ENCODE measurements at regions not wholly inside any gene's neighbourhood (a gene's known extent, or its start where the extent isn't known, plus 50 kb on each side); places are given as distances from the start of the nearest gene placed in this dataset.

GRCh38 chr10:8369666-8370065 is 315.2 kb downstream of the GATA3 start:
- no peak for DNase-seq
- no peak overlapping the region for H3K27ac ChIP-seq
- H3K9me3 ChIP-seq = no peaks in the 10 kb centered on the region
- no peak overlapping the region for H3K4me3 ChIP-seq
- no peak for TF ChIP-seq CTCF (IDR thresholded peaks at IDR 0.05)
- no peak for ATAC-seq
- intact Hi-C loops (cut with DNase I) = no loop called here
- no peaks in the 10 kb centered on the region for H3K36me3 ChIP-seq
- no peaks in the 10 kb centered on the region for H3K4me1 ChIP-seq
- no peaks in the 10 kb centered on the region for H3K27me3 ChIP-seq (ENCODE audit: low read depth)

- ATAC-seq = no peak
- no peak for TF ChIP-seq CTCF (IDR thresholded peaks at IDR 0.05)
- Histone ChIP-seq H3K9me3 (no peaks in the 10 kb centered on the region), H3K36me3 (no peaks in the 10 kb centered on the region), H3K27ac (no peak overlapping the region), H3K4me3 (no peak overlapping the region), H3K27me3 (ENCODE audit: low read depth) (no peaks in the 10 kb centered on the region), H3K4me1 (no peaks in the 10 kb centered on the region)
- intact Hi-C loops (cut with DNase I) = no loop called here
- no peak for DNase-seq
These were observed 319.8 kb downstream of the GATA3 start for GRCh38 chr10:8374334-8374733.

- no peak for ATAC-seq
- H3K27ac ChIP-seq = no peak overlapping the region
- H3K36me3 ChIP-seq = no peaks in the 10 kb centered on the region
- no peak overlapping the region for H3K4me3 ChIP-seq
- no peak for TF ChIP-seq CTCF (IDR thresholded peaks at IDR 0.05)
- no peaks in the 10 kb centered on the region for H3K9me3 ChIP-seq
- no peaks in the 10 kb centered on the region for H3K27me3 ChIP-seq (ENCODE audit: low read depth)
- H3K4me1 ChIP-seq = no peaks in the 10 kb centered on the region
- intact Hi-C loops (cut with DNase I) = no loop called here
- no peak for DNase-seq
These were observed 320.6 kb downstream of the GATA3 start for GRCh38 chr10:8375137-8375536.

- intact Hi-C loops (cut with DNase I) = no loop called here
- Histone ChIP-seq H3K36me3 (no peaks in the 10 kb centered on the region), H3K9me3 (no peaks in the 10 kb centered on the region), H3K27me3 (ENCODE audit: low read depth) (no peaks in the 10 kb centered on the region), H3K4me1 (no peaks in the 10 kb centered on the region), H3K27ac (peak overlapping the region; percentile 51), H3K4me3 (no peak overlapping the region)
- ATAC-seq = no peak
- no peak for TF ChIP-seq CTCF (IDR thresholded peaks at IDR 0.05)
- DNase-seq = no peak
These were observed 323.9 kb downstream of the GATA3 start for GRCh38 chr10:8378198-8378983.

GRCh38 chr10:8379906-8380832 is 325.7 kb downstream of the GATA3 start:
- no peaks in the 10 kb centered on the region for H3K36me3 ChIP-seq
- H3K4me3 ChIP-seq = no peak overlapping the region
- DNase-seq (no peak), ATAC-seq (no peak)
- no peaks in the 10 kb centered on the region for H3K9me3 ChIP-seq
- H3K4me1 ChIP-seq = no peaks in the 10 kb centered on the region
- intact Hi-C loops (cut with DNase I) = no loop called here
- no peak for TF ChIP-seq CTCF (IDR thresholded peaks at IDR 0.05)
- H3K27me3 ChIP-seq (ENCODE audit: low read depth) = no peaks in the 10 kb centered on the region
- no peak overlapping the region for H3K27ac ChIP-seq
